Neural cell (in vitro differentiated cells): ENCODE measurements at regions not wholly inside any gene's neighbourhood (a gene's known extent, or its start where the extent isn't known, plus 50 kb on each side); places are given as distances from the start of the nearest gene placed in this dataset.
"Not testable (repeated sequence)": the region's sequence is repeated elsewhere in the genome, so short reads cannot be mapped to it uniquely, and the experiment has no call there.

Experiments used
- CTCF ChIP-seq: fragments of 450-650 bp; IDR thresholded peaks from 2 replicates; pipeline ENCODE4 v1.5.1; 2014; ENCODE audit warnings: antibody characterized with exemption, mild to moderate bottlenecking, moderate library complexity; ENCODE audit not compliant: poor library complexity, severe bottlenecking
- EP300 ChIP-seq: fragments of 450-650 bp; conservative IDR thresholded peaks from 2 replicates; pipeline ENCODE4 v1.6.1; 2014; ENCODE audit warnings: antibody characterized with exemption, mild to moderate bottlenecking, moderate library complexity; ENCODE audit not compliant: poor library complexity, severe bottlenecking
- POLR2AphosphoS5 ChIP-seq: IDR thresholded peaks from 2 replicates; pipeline ENCODE4 v1.6.1; 2012

DNA sequence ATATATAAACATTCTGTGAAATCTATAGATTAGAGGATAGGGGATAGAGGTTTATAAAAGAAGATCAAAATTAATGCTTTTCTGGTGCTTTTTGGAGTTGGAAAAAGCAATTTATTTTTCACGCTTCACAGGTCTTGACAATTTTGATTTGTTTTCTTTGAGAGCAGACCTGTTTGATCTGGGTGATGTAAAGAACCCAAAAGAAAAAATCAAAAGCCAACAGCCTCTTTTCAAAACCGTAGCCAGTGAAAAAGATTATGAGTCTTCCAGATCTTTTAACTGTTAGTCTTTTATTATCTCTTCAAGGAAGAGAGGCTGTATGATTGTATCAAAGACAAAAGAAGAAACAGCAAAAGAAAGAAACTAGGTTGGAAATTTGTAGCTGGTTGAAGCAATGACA lies 1738.7 kb downstream of the KHDRBS2 start:
- TF ChIP-seq CTCF, POLR2AphosphoS5, EP300: not testable (repeated sequence)
